Liver (tissue), 3 donors: ENCODE measurements at regions not wholly inside any gene's neighbourhood (a gene's known extent, or its start where the extent isn't known, plus 50 kb on each side); places are given as distances from the start of the nearest gene placed in this dataset.

Experiments
- EGR1 ChIP-seq, 2 donors: IDR thresholded peaks; 2 replicates each; pipeline ENCODE4 v1.6.1; 2016 to 2018; ENCODE audit warnings: antibody characterized with exemption in 2 of 2, low read depth in 2 of 2
- FOXA1 ChIP-seq: IDR thresholded peaks from 2 replicates; pipeline ENCODE4 v1.6.1; 2016; ENCODE audit warnings: antibody characterized with exemption
- GABPA ChIP-seq, 2 donors: IDR thresholded peaks in 1 of 2; conservative IDR thresholded peaks in 1 of 2; 2 replicates each; pipeline ENCODE4 v1.6.1; 2016; ENCODE audit warnings: antibody characterized with exemption in 2 of 2, mild to moderate bottlenecking in 1 of 2, moderate library complexity in 1 of 2
- JUND ChIP-seq, 2 donors: IDR thresholded peaks; 2 replicates each; pipeline ENCODE4 v1.6.1; 2016; ENCODE audit warnings: antibody characterized with exemption in 2 of 2
- RAD21 ChIP-seq, 2 donors: IDR thresholded peaks; 2 replicates each; pipeline ENCODE4 v1.6.1; 2016; ENCODE audit warnings: antibody characterized with exemption in 2 of 2, mild to moderate bottlenecking in 2 of 2
- SP1 ChIP-seq: IDR thresholded peaks from 2 replicates; pipeline ENCODE4 v1.6.1; 2018; ENCODE audit warnings: antibody characterized with exemption, mild to moderate bottlenecking
- TAF1 ChIP-seq: conservative IDR thresholded peaks from 2 replicates; pipeline ENCODE4 v1.6.1; 2016; ENCODE audit warnings: antibody characterized with exemption, mild to moderate bottlenecking
- ZBTB33 ChIP-seq: IDR thresholded peaks from 2 replicates; pipeline ENCODE4 v1.6.1; 2016; ENCODE audit warnings: antibody characterized with exemption
- TF ChIP-seq, protein P1 (sequence below): fragments of 150-350 bp; IDR thresholded peaks from 2 replicates; pipeline ENCODE4 v1.5.1; 2017; ENCODE audit warnings: improper control_type of control experiment, low read depth, low read length; ENCODE audit not compliant: missing input control
- TF ChIP-seq, protein P2 (sequence below): IDR thresholded peaks from 2 replicates; pipeline ENCODE4 v1.6.1; 2016; ENCODE audit warnings: antibody characterized with exemption
- TF ChIP-seq, protein P3 (sequence below): IDR thresholded peaks from 2 replicates; pipeline ENCODE4 v1.6.1; 2016; ENCODE audit warnings: antibody characterized with exemption, mild to moderate bottlenecking
- donor health status: healthy.
- donor health status: healthy.

DNA sequence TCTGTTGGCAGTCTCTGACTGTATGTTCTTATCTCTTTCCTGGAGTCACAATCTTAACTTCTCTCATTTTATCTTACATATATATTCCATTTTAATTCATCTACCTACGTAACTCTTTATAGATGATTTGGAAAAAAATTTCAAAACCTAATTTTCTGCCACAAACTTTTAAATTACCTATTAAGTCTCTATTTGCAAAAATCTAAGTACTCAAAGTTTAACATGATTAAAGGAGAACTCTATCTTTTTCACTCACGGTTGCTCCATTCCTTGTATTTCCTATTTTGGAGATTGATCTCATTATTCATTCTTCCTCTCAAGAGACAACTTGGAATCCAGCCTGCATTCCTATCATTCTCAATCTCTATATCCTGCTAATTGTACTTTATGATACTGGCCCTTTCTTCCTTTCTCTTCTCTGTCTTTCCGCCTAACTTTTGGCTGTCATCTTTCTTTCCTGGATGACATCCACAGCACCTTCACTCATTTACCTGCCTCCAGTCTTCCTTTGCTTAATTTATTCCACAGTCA lies 1071.1 kb upstream of the CITED2 start:
- TF ChIP-seq FOXA1: no peak
- TF ChIP-seq, protein P1, sequence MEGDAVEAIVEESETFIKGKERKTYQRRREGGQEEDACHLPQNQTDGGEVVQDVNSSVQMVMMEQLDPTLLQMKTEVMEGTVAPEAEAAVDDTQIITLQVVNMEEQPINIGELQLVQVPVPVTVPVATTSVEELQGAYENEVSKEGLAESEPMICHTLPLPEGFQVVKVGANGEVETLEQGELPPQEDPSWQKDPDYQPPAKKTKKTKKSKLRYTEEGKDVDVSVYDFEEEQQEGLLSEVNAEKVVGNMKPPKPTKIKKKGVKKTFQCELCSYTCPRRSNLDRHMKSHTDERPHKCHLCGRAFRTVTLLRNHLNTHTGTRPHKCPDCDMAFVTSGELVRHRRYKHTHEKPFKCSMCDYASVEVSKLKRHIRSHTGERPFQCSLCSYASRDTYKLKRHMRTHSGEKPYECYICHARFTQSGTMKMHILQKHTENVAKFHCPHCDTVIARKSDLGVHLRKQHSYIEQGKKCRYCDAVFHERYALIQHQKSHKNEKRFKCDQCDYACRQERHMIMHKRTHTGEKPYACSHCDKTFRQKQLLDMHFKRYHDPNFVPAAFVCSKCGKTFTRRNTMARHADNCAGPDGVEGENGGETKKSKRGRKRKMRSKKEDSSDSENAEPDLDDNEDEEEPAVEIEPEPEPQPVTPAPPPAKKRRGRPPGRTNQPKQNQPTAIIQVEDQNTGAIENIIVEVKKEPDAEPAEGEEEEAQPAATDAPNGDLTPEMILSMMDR: no peak
- no peak for TF ChIP-seq TAF1
- TF ChIP-seq, protein P2, sequence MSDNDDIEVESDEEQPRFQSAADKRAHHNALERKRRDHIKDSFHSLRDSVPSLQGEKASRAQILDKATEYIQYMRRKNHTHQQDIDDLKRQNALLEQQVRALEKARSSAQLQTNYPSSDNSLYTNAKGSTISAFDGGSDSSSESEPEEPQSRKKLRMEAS: no peak
- TF ChIP-seq JUND (IDR thresholded peaks at IDR 0.05): no peak
- TF ChIP-seq, protein P3, sequence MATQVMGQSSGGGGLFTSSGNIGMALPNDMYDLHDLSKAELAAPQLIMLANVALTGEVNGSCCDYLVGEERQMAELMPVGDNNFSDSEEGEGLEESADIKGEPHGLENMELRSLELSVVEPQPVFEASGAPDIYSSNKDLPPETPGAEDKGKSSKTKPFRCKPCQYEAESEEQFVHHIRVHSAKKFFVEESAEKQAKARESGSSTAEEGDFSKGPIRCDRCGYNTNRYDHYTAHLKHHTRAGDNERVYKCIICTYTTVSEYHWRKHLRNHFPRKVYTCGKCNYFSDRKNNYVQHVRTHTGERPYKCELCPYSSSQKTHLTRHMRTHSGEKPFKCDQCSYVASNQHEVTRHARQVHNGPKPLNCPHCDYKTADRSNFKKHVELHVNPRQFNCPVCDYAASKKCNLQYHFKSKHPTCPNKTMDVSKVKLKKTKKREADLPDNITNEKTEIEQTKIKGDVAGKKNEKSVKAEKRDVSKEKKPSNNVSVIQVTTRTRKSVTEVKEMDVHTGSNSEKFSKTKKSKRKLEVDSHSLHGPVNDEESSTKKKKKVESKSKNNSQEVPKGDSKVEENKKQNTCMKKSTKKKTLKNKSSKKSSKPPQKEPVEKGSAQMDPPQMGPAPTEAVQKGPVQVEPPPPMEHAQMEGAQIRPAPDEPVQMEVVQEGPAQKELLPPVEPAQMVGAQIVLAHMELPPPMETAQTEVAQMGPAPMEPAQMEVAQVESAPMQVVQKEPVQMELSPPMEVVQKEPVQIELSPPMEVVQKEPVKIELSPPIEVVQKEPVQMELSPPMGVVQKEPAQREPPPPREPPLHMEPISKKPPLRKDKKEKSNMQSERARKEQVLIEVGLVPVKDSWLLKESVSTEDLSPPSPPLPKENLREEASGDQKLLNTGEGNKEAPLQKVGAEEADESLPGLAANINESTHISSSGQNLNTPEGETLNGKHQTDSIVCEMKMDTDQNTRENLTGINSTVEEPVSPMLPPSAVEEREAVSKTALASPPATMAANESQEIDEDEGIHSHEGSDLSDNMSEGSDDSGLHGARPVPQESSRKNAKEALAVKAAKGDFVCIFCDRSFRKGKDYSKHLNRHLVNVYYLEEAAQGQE: no peak
- no peak for TF ChIP-seq GABPA (IDR thresholded peaks at IDR 0.05 in 1 of 2, conservative IDR thresholded peaks at IDR 0.05 in 1 of 2)
- TF ChIP-seq ZBTB33: no peak
- TF ChIP-seq RAD21 (IDR thresholded peaks at IDR 0.05): no peak
- no peak for TF ChIP-seq SP1
- no peak for TF ChIP-seq EGR1 (IDR thresholded peaks at IDR 0.05; ENCODE audit: low read depth in 2 of 2)
